ENCODE measurements at regions not wholly inside any gene's neighbourhood (a gene's known extent, or its start where the extent isn't known, plus 50 kb on each side); places are given as distances from the start of the nearest gene placed in this dataset.

GRCh38 chr2:152962446-152962845 lies 244.0 kb downstream of the ARL6IP6 start:
- intact Hi-C loops (cut with DNase I; ENCODE audit: low total_unique reads) (no loop called here), in situ Hi-C loops (cut with MboI; ENCODE audit: low pct_ligation_motif_present in 1 of 4, low pct_unique_long_range_greater_than_20kb in 1 of 4, low sequenced_read_pairs in 3 of 4) (no loop called here)
- no peak for DNase-seq
- H3K36me3 ChIP-seq: no peaks in the 10 kb centered on the region
- WGBS, 2 donors (ENCODE audit: low coverage in 1 of 2): 64% methylated on average over 2 of the region's 2 CpGs; no CpG with 5 or more reads in 1 of the 2 donors
- H3K27ac ChIP-seq: no peak overlapping the region
- H3K4me1 ChIP-seq: no peaks in the 10 kb centered on the region
- no peak overlapping the region for H3K4me3 ChIP-seq
- TF ChIP-seq POLR2AphosphoS5 (IDR thresholded peaks at IDR 0.05) (no peak), EP300 (IDR thresholded peaks at IDR 0.05; ENCODE audit: low read depth) (no peak), POLR2A (IDR thresholded peaks at IDR 0.05) (no peak), CTCF (IDR thresholded peaks at IDR 0.05) (no peak)
- no peaks in the 10 kb centered on the region for H3K27me3 ChIP-seq
- no peaks in the 10 kb centered on the region for H3K9me3 ChIP-seq

- WGBS, 2 donors (ENCODE audit: low coverage in 1 of 2): 68 to 75% methylated on average over 4 of the region's 4 CpGs
- Histone ChIP-seq H3K4me3 (no peak overlapping the region), H3K27ac (no peak overlapping the region), H3K4me1 (no peaks in the 10 kb centered on the region), H3K27me3 (no peaks in the 10 kb centered on the region), H3K9me3 (no peaks in the 10 kb centered on the region), H3K36me3 (no peaks in the 10 kb centered on the region)
- TF ChIP-seq EP300 (IDR thresholded peaks at IDR 0.05; ENCODE audit: low read depth): no peak
- TF ChIP-seq CTCF (IDR thresholded peaks at IDR 0.05): no peak
- TF ChIP-seq POLR2AphosphoS5 (IDR thresholded peaks at IDR 0.05): no peak
- no peak for TF ChIP-seq POLR2A (IDR thresholded peaks at IDR 0.05)
- DNase-seq: no peak
- in situ Hi-C loops (cut with MboI; ENCODE audit: low pct_ligation_motif_present in 1 of 4, low pct_unique_long_range_greater_than_20kb in 1 of 4, low sequenced_read_pairs in 3 of 4) (no loop called here), intact Hi-C loops (cut with DNase I; ENCODE audit: low total_unique reads) (no loop called here)
These were observed 242.9 kb downstream of the ARL6IP6 start for GRCh38 chr2:152961351-152961750.

- no peak for DNase-seq
- WGBS, 2 donors (ENCODE audit: low coverage in 1 of 2): 37 to 41% methylated on average over 2 of the region's 2 CpGs
- Histone ChIP-seq H3K27ac (no peak overlapping the region), H3K27me3 (no peaks in the 10 kb centered on the region), H3K4me3 (no peak overlapping the region), H3K36me3 (no peaks in the 10 kb centered on the region), H3K9me3 (no peaks in the 10 kb centered on the region), H3K4me1 (no peaks in the 10 kb centered on the region)
- in situ Hi-C loops (cut with MboI; ENCODE audit: low pct_ligation_motif_present in 1 of 4, low pct_unique_long_range_greater_than_20kb in 1 of 4, low sequenced_read_pairs in 3 of 4) (no loop called here), intact Hi-C loops (cut with DNase I; ENCODE audit: low total_unique reads) (no loop called here)
- TF ChIP-seq POLR2AphosphoS5 (IDR thresholded peaks at IDR 0.05) (no peak), CTCF (IDR thresholded peaks at IDR 0.05) (no peak), POLR2A (IDR thresholded peaks at IDR 0.05) (no peak), EP300 (IDR thresholded peaks at IDR 0.05; ENCODE audit: low read depth) (no peak)
These were observed 231.7 kb downstream of the ARL6IP6 start for GRCh38 chr2:152950126-152950525.

- Histone ChIP-seq H3K27ac (no peak overlapping the region), H3K9me3 (no peaks in the 10 kb centered on the region), H3K4me3 (no peak overlapping the region), H3K36me3 (no peaks in the 10 kb centered on the region), H3K27me3 (no peaks in the 10 kb centered on the region), H3K4me1 (no peaks in the 10 kb centered on the region)
- WGBS, 2 donors (ENCODE audit: low coverage in 1 of 2): 36 to 76% methylated on average over 2 of the region's 2 CpGs
- in situ Hi-C loops (cut with MboI; ENCODE audit: low pct_ligation_motif_present in 1 of 4, low pct_unique_long_range_greater_than_20kb in 1 of 4, low sequenced_read_pairs in 3 of 4) (loop anchor here in 1 of 4 donors (25.0 kb wide), 1 partner anchor 568 kb away; no protein-coding TSS in a partner anchor), intact Hi-C loops (cut with DNase I; ENCODE audit: low total_unique reads) (no loop called here)
- TF ChIP-seq POLR2AphosphoS5 (IDR thresholded peaks at IDR 0.05): no peak
- no peak for TF ChIP-seq EP300 (IDR thresholded peaks at IDR 0.05; ENCODE audit: low read depth)
- no peak for TF ChIP-seq POLR2A (IDR thresholded peaks at IDR 0.05)
- TF ChIP-seq CTCF (IDR thresholded peaks at IDR 0.05): no peak
- DNase-seq: no peak
These were observed 225.7 kb downstream of the ARL6IP6 start for GRCh38 chr2:152944099-152944498.
